Central memory CD4-positive, alpha-beta T cell (primary cell): ENCODE measurements at regions not wholly inside any gene's neighbourhood (a gene's known extent, or its start where the extent isn't known, plus 50 kb on each side); places are given as distances from the start of the nearest gene placed in this dataset.
"Not testable (repeated sequence)": the region's sequence is repeated elsewhere in the genome, so short reads cannot be mapped to it uniquely, and the experiment has no call there.

ENCODE experiments used
- DNase-seq: peaks from one replicate; pipeline ENCODE4 v3.0.0; 2022

DNA sequence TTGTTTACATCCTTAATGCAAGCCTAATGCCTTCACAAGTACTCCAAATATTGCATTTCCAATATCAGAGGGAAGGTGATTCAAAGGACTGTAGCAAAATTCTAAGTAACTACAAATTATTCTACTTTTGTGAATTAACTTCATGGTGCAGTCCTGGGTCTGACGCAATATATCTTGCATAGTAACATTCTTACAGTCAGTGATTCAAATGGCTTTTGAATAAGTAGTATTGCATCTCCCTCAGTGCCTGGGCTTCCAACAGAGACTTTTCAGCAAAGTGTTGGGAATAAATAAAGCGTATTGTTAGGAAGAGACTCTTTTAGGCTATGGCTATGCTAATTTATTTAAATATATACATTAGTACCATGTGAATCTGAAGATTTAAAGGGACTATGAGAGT is 564.7 kb upstream of the COBL start:
- DNase-seq = no peak

DNA sequence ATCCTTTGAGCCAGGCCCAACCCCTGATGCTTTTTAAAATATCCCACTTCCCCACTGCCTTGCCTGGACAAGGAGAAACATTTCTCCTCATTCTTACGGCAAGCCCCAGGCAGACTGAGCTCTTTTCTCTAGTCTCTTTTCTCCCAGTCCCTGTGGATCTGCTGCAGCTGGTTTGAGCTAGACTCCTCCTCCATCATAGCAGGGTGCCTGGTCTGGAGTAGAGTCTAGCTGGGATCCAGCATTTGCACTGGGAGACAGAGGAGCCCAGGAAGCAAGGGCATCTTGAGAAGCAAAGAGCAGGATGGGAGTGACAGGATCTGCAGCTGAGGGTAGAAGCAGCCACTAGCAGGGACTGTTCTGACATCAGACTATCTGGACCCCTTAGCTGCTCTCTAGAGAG is 562.3 kb upstream of the COBL start:
- DNase-seq = no peak

DNA sequence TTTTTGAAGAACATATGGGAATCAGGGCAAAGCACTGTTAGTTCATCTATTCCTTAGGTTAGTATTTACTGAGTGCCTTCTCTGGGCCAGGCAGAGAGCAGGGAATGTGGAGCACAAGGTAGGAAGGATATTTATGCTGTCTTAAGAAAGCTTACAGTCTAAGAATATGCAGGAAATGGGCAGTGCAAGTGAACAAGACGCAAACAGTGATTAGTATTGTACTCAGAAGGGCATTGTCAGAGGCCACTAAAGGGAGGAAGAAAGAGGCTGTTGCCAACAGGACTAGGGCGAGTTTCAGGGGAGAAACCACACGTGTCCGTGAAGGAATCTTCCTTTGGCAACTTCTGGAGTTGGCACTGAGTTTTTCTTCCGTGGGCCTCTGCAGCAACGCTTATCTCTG is 552.8 kb upstream of the COBL start:
- no peak for DNase-seq

DNA sequence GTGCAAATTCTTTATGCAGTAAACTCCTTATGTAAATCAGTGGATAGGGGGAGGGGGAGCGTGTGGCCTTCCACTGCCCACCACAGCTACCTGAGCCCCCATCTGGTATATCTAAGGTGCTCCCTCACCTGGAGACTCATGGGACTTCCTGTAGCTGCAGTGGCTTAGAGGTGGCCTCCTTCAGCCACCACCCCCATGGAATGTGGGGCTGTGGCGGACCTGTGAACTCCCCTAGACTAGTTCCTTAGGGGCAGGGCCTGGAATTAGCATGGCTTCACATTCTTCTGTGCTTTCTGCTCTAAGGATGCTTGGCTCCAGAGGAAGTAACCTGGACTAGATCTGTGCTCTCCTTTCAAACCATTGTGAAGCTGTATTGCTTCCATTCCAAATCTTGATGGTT is 550.5 kb upstream of the COBL start:
- DNase-seq = no peak

DNA sequence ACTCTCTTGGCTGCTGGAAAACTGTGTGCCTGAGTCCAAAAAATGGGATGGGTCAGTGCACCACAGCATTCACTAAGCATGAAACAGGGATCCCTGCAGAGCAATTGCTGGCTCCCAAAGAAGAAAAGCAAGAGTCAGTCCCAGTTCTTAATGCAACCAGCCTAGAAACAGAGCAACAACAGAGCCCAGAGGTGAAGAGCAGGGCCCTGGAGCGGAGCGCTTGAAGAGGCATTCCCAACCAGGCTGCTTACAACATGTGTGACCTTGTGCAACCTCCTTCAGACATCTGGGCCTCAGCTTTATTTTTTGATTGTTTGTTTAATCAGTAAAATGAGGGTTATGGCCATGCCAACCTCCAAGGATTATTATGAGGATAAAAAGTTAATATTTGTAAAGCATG is 543.7 kb upstream of the COBL start:
- no peak for DNase-seq

DNA sequence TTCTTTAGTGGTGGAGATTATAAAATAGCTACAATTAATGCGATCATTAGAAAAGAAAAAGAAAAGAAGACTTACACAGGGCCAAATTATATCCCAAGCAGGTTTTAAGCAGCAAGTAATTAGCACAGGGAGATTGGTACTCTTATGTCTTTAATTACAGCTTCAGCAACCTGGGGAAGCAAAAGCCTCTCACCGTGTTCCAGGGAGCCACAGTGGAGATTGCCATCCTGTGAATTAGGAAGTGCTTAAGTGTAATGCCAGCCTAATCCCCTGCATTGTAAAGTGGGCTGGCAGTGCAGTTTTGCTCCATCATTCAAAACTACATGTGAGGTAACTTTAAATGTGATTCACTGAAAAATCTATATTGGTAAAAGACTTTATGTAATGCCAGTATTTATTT is 533.5 kb upstream of the COBL start:
- no peak for DNase-seq

DNA sequence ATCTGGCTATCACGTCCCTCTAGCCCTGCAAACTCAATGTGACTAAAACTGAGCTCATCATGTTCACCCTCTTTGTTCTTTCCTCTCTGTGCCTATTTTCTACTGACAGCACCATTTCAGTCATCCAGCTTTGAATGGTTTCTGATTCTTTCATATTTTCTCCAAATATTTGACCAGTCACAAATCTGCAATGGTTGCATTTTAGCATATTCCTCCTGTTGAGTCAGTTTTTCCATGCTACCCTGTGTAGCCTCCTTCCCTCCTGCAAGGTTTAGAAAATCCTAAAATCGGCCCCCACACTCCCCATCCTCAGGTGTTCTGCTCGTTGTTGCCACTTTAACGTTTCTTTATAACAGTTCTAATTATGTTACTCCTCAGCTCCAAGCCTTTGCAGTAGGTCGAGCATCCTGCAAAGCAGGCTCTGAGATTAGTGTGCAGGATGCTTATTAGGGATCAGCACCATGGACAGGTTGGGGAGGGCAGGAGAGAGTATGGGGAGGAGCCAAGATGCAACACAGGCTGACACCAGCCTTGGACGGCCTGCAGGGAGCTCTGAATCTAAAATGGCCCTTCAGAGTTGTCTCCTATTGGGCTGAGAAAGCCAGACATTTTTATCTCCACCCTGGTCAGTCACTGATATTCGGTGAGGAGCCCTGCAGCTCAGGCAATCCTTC is 531.0 kb upstream of the COBL start:
- no peak for DNase-seq

DNA sequence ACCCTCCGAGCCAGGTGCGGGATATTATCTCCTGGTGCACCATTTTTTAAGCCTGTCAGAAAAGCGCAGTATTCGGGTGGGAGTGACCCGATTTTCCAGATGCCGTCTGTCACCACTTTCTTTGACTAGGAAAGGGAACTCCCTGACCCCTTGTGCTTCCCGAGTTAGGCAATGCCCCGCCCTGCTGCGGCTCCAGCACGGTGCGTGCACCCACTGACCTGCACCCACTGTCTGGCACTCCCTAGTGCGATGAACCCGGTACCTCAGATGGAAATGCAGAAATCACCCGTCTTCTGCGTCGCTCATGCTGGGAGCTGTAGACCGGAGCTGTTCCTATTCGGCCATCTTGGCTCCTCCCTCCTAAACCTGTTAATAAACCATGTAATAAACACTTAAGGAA is 522.5 kb upstream of the COBL start:
- DNase-seq = not testable (repeated sequence)

DNA sequence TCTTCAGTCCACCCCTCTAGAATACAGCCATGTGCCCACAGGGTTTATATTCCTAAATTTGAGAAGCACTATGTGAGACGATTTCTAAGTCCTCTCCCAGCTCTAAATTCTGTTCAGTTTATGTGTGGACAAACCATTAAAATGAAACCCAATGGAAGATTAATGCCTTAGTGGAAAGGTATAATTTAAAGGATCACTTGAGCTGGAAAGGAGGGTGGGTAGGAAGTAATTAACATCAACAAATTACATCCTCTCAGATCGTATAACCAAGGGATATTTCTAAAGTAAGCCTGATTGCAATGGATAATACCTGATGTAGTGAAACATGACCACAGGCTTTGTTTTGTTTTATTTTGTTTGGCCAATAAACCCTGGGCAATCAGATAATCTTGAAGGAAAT is 511.0 kb upstream of the COBL start:
- no peak for DNase-seq

DNA sequence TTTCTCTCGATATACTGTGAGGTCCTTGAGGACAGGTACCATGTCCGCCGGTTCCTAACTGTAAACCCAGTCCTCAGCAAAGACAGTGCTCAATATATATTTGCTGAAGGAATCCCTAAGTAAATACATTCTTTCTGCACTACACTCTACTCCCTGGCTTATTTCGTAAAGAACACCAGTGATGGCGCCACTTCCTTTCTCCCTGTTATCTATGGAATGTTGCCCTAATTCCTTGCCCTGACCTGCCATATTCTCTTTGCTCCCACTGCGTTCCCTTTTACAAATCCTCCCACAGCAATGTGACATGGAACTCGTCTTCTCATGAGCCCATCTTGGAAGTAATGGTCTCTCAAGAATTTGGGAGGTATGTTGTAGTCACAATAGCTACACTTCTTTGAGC is 507.4 kb upstream of the COBL start:
- no peak for DNase-seq

DNA sequence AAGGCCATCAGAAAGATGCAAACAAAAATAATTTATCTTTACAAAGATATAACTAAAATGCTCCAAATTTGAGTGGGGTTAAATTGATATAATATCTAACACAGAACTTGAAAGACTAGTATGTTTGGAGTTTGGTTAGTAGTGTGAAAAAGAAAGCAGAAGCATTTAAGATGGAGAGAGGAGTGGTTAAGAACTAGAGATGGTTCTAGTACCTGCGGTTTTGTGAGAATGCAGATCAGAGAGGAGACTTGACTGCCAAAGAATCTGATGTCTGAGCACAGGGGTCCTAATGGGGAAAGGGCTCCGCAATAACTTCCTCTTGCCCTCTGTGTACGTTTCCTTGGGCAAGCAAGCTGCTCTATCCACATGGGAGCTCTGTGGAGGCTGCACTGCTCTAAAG is 506.8 kb upstream of the COBL start:
- DNase-seq = no peak

DNA sequence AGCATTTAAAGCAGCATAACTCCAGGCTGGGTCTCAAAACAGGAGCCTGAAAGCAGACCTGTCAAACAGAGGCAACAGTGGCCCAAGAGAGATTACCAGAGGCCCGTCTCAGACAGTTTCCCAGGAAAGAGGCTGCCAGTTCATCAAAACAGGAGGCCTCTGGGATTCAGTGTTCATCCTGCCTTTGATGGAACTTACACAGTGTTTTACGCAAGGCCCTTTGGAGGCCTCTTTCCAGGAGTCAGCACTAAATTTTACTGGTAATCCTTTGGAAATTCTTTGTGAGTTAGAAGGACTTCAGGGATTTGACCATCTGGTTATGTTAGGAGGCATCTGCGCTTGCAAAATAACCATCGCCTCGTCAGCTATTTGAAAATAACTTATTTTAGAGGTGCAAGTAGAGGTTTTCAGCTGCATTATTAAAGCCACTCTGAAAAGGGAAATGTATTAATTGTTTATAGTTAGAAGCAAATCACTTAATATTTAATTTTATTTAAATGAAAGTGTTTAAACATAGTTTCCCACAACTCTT is 501.2 kb upstream of the COBL start:
- DNase-seq = no peak

DNA sequence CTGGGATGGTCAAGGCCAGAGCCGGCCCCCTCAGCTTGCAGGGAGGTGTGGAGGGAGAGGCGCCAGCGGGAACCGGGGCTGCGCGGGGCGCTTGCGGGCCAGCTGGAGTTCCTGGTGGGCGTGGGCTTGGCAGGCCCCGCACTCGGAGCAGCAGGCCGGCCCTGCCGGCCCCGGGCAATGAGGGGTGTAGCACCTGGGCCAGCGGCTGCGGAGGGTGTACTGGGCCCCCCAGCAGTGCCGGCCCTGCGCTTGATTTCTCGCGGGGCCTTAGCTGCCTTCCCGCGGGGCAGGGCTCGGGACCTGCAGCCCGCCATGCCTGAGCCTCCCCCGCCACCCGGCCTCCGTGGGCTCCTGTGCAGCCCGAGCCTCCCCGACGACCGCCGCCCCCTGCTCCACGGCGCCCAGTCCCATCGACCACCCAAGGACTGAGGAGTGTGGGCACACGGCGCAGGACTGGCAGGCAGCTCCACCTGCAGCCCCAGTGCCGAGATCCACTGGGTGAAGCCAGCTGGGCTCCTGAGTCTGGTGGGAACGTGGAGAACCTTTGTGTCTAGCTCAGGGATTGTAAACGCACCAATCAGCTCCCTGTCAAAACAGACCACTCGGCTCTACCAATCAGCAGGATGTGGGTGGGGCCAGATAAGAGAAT is 489.3 kb upstream of the COBL start:
- DNase-seq = not testable (repeated sequence)

DNA sequence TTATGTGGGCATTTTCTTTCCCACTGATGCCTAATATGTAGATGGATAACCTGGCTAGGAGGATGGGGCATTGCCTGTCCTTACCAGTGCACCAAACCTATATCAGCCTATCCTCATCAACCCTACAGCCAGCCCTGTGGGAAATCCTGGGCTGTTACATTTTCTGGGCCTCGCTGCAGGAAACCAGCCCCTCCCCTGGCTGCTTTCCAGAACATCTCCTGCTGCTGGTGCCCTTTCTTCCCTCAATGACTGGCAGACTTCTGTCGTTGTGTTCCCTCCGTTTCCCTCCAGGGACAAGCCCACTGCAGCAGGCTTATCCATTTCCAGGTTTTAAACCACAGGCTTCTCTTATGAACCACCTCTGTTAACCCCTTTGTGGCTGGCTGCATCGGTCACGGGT is 486.1 kb upstream of the COBL start:
- DNase-seq = no peak

DNA sequence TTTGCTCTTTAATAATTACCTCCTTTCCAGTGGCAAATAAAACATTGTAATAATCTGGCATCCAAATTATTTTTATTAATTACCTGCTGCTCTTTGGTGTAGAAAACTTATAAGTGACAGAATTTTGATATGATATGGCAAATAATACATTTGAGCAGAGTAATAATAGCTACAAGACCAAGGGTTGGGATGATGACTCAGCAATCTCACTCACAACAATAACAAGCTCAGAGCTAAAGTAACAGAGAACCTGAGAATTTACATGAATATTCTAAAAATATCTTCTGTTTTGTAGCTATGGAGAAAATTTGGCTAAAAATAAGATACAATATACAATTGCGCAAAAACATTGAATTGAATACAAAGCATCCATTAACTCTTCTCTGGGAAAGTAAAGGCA is 480.8 kb upstream of the COBL start:
- DNase-seq = no peak

DNA sequence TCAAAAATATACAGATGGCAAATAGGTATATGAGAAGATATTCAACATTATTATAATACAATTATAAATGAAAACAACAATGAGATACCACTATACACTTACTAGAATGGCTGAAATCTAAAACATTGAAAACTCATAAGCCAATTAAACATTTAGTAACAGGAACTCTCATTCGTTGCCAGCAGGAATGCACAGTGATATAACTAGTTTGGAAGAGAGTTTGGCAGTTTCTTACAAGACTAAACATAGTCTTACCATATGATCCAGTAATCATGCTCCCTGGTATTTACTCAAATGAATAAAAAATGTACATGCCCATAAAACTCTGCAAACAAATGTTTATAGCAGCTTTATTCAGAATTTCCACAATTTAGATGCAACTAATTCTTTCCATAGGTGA is 476.2 kb upstream of the COBL start:
- DNase-seq = no peak

DNA sequence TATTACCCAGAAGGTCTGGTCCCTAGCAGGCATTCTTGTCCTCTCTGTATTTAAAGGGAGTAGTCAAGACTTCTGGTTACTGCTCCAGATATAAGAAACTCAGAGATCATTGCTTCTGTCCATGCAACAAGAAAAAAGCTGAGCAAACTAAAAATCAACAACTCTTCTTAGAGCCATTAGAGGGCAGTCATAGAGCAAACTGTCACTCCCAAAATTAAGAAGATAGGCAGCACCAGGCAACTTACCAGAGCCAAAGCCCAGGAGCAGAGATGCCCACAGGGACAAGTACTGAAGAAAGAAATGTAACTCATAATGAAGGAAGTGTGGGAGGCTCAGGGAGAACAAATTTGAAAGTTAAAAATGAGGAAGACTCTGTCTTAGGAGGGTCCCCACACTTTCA is 472.9 kb upstream of the COBL start:
- no peak for DNase-seq

DNA sequence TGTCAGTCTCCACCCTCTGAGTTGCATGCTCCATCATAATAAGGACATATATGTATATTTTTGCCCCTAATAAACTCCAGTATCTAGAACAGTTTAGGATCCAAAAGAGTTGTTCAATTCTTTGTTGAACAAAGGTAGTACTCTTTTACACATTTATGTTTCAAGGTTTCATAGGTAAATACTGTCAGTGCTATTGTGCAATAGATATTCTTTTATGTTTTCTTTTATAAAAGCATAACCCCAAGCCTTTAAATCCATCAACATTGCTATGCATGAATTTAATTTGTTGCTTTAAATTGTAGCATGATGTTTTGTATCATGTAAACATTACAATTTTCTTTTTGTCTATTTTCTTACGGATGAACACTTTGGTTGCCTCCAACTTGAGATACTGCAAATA is 469.7 kb upstream of the COBL start:
- no peak for DNase-seq

DNA sequence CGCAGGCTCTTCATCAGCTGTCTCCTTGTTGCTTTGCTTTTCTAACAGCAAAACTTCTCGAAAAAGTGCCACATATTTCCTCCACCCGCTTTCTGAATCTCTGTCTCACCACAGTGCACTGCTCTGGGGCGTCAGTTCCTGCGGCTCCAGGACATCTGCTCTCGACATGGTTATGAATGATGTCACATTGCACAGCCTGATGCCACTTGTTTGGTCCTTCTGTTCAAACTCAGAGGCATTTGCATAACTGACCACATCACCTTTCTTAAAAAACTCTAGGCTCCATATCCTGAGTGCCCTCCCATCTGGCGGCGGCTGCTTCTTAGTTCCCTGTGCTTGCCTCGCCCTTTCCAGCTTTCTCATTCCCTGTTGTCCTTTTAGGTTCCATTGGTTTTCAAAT is 469.3 kb upstream of the COBL start:
- no peak for DNase-seq

DNA sequence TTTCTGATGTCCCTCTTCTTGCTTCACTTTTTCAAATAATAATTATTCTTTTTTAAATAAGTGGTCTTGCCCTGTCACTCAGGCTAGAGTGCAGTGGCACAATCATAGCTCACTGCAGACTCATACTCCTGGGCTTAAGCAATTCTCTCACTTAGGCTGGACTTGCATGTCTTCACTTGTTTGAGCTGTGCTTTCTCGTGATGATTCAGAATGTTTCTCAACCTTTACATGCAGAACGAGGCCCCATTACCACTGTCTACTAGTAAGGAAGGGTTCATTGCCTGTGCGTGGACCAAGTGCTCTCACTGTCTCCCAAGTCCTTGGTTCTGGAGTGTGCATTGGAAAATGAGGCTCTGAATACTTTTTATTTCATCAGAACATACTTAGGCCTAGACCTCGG is 468.6 kb upstream of the COBL start:
- no peak for DNase-seq

DNA sequence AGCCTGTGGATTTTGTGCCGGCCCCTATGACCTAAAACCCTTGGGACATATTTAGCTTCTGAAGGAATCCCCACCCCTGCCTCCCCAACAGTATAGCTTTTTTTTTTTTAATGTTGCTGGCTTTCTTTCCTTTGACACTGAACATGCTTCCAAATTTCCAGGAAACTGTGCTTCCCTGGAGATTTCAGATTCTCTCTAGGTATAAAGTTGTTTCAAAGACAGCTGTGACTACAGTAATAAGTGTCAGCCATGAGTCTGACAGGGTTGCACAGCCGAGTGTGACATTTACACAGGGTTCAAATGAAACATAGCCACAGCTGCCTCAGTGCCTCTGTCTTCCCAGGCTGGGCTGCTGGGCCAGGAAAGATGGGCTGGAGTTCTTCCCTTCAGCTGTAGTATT is 466.6 kb upstream of the COBL start:
- no peak for DNase-seq

DNA sequence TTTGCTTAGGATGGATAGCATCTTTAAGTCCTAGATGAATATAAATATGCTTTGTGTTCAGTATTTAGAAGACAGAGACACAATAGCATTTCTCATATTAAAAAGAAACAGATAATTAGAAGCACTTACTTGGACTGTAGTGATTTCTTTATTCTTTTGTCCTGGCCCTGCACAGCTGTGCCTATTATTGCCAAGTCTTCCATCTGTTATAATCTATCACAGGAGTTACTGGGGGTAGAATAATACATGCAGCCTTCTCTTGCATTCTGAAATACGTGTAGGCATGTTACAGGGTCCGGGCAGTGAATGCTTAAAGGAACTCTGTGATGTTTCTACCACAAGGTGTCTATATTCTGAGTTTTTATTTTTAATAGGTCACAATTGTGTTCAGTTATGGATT is 461.5 kb upstream of the COBL start:
- no peak for DNase-seq

DNA sequence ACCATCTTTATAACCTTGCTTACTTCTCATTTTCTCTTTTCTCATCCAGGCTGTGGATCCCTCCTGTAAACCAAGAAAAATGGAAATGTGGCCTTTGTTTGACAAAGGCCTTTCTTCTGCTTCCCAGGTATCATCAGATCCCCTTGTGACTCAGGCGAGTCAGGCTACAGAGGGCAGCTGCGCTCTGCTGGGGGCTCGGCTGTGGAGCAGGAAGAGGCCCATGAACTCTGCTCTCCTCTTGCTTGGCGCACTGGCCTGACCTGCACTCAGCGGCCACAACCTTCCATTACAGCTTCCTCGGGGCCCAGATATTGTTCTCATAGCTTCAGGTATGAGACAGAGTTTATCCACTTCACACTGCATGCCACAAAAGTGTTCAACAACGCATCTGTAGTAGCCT is 457.6 kb upstream of the COBL start:
- no peak for DNase-seq

DNA sequence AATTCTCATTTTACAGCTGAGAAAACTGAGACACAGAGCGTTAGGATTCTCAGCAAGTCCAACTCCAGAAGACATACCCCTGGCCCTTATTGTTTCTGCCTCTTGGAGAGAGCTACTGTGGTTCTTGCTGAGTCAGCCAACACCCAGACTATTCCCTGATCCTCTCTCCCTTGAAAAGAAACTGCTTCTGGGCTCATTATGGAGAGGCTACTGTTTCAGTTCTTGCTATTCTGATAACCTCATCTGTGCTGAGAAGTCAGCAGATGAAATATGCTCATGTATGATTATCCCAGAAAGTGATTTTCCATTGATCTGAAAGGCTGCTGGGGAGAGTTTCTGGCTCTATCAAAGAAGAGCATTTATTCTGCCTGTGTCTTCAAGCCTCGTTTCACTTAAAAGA is 455.6 kb upstream of the COBL start:
- no peak for DNase-seq

DNA sequence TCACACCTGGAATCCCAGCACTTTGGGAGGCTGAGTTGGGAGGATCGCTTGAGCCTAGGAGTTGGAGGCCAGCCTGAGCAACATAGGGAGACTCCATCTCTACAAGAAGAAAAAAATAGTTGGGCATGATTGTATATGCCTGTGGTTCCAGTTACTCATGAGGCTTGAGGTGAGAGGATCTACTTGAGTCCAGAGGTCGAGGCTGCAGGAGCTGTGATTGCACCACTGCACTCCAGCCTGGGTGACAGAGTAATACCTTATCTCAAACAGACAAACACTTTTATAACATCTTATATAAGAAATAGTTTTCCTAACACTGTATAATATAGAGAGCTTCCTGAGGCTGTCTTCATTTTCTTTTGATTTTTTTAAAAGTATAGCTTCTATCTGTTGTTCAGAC is 448.4 kb upstream of the COBL start:
- DNase-seq = no peak
